HG03460 (cell line): ENCODE measurements at regions not wholly inside any gene's neighbourhood (a gene's known extent, or its start where the extent isn't known, plus 50 kb on each side); places are given as distances from the start of the nearest gene placed in this dataset.

Experiments
- ATAC-seq: cut with Tn5 transposase; IDR thresholded peaks from one replicate; pipeline ENCODE4 v1.9.1; 2021; ENCODE audit not compliant: unreplicated experiment

- ATAC-seq: no peak
These were observed 85.1 kb upstream of the GHR start for GRCh38 chr5:42338136-42338535.

- no peak for ATAC-seq
These were observed 74.1 kb upstream of the GHR start for GRCh38 chr5:42349163-42349562.

GRCh38 chr5:42351956-42352355, 71.3 kb upstream of the GHR start:
- ATAC-seq: no peak

- ATAC-seq: no peak
These were observed 63.2 kb upstream of the GHR start for GRCh38 chr5:42360056-42360455.

- no peak for ATAC-seq
These were observed 62.5 kb upstream of the GHR start for GRCh38 chr5:42360616-42361314.

GRCh38 chr5:42361315-42361688, 61.9 kb upstream of the GHR start:
- no peak for ATAC-seq

GRCh38 chr5:42366051-42366450, 57.2 kb upstream of the GHR start:
- ATAC-seq: no peak
